Parathyroid adenoma (tissue), 2 donors: ENCODE measurements at regions not wholly inside any gene's neighbourhood (a gene's known extent, or its start where the extent isn't known, plus 50 kb on each side); places are given as distances from the start of the nearest gene placed in this dataset.

Experiments
- H2AFZ ChIP-seq: fragments of 300-600 bp; sonication (generic); one replicate; pipeline ENCODE4 v1.7.0; 2017; ENCODE audit warnings: antibody characterized with exemption, mild to moderate bottlenecking
- H3K27ac ChIP-seq: fragments of 300-600 bp; sonication (generic); one replicate; pipeline ENCODE4 v1.7.0; 2017
- H3K27me3 ChIP-seq: fragments of 300-600 bp; sonication (generic); one replicate; pipeline ENCODE4 v1.7.0; 2017; ENCODE audit warnings: low read length; ENCODE audit not compliant: control insufficient read depth, insufficient read depth
- H3K36me3 ChIP-seq: fragments of 300-600 bp; sonication (generic); one replicate; pipeline ENCODE4 v1.7.0; 2017; ENCODE audit warnings: low read length; ENCODE audit not compliant: control insufficient read depth, insufficient read depth
- H3K4me1 ChIP-seq: fragments of 300-600 bp; sonication (generic); one replicate; pipeline ENCODE4 v1.7.0; 2017; ENCODE audit warnings: control low read depth
- H3K4me2 ChIP-seq: fragments of 300-600 bp; sonication (generic); one replicate; pipeline ENCODE4 v1.7.0; 2017; ENCODE audit warnings: low read length
- H3K4me3 ChIP-seq: fragments of 300-600 bp; sonication (generic); one replicate; pipeline ENCODE4 v1.7.0; 2017; ENCODE audit warnings: low read depth, low read length
- H3K79me2 ChIP-seq: fragments of 300-600 bp; sonication (generic); one replicate; pipeline ENCODE4 v1.7.0; 2017; ENCODE audit warnings: control low read depth
- H3K9ac ChIP-seq: fragments of 300-600 bp; sonication (generic); one replicate; pipeline ENCODE4 v1.7.0; 2017; ENCODE audit warnings: mild to moderate bottlenecking
- H3K9me3 ChIP-seq: fragments of 300-600 bp; sonication (generic); one replicate; pipeline ENCODE4 v1.7.0; 2017; ENCODE audit warnings: low read length; ENCODE audit not compliant: control insufficient read depth
- TF ChIP-seq, protein P1 (sequence below): fragments of 300-600 bp; sonication (generic); IDR thresholded peaks from one replicate; pipeline ENCODE4 v1.7.0; 2017; ENCODE audit warnings: antibody characterized with exemption, mild to moderate bottlenecking
- donor health status: primary hyperparathyroidism.

DNA sequence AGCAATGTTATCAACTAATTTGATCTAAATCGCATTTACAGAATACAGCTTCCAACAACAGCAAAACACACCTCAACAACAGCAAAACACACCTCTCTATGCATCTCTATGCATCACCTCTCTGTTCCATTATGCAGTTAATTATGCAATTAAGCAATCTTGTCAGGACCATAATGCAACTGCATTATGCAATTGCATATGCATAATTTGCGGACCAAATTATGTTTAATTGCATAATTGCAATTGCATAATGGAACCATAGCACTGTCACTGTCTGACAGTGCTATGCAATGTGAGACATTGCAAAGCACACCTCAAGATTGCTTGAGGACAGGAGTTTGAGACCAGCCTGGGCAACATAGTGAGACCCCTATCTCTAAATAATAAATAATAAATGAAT is 80.4 kb upstream of the PRSS3 start:
- Histone ChIP-seq H3K79me2 (no peaks in the 10 kb centered on the region), H3K4me1 (no peaks in the 10 kb centered on the region), H3K27ac (no peak overlapping the region), H3K27me3 (no peaks in the 10 kb centered on the region), H3K36me3 (no peaks in the 10 kb centered on the region), H3K9me3 (no peaks in the 10 kb centered on the region), H2AFZ (no peak overlapping the region), H3K4me2 (no peak overlapping the region), H3K9ac (no peak overlapping the region), H3K4me3 (no peak overlapping the region)
- TF ChIP-seq, protein P1, sequence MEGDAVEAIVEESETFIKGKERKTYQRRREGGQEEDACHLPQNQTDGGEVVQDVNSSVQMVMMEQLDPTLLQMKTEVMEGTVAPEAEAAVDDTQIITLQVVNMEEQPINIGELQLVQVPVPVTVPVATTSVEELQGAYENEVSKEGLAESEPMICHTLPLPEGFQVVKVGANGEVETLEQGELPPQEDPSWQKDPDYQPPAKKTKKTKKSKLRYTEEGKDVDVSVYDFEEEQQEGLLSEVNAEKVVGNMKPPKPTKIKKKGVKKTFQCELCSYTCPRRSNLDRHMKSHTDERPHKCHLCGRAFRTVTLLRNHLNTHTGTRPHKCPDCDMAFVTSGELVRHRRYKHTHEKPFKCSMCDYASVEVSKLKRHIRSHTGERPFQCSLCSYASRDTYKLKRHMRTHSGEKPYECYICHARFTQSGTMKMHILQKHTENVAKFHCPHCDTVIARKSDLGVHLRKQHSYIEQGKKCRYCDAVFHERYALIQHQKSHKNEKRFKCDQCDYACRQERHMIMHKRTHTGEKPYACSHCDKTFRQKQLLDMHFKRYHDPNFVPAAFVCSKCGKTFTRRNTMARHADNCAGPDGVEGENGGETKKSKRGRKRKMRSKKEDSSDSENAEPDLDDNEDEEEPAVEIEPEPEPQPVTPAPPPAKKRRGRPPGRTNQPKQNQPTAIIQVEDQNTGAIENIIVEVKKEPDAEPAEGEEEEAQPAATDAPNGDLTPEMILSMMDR: no peak

DNA sequence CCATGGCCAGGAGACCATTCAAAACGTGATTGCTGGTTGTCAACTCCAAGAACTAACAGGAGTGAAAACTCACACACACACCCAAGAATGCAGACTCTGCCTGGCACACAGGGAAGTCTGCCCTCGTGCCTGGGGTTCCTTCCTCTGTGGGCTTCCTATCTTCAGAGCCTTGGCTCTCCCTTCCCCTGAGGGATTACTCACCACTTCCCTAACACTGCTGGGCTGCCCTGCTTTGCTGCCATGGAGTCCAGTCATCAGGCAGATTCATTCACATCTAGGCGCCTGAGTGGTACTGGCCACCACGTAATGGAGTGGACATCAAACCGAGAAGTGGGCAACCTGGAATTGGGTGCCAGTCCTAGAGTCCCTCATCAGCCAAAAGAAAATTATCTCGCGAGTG is 76.4 kb upstream of the PRSS3 start:
- Histone ChIP-seq H3K4me3 (no peak overlapping the region), H3K9ac (no peak overlapping the region), H2AFZ (no peak overlapping the region), H3K4me1 (no peaks in the 10 kb centered on the region), H3K9me3 (no peaks in the 10 kb centered on the region), H3K79me2 (no peaks in the 10 kb centered on the region), H3K27ac (no peak overlapping the region), H3K4me2 (no peak overlapping the region), H3K36me3 (no peaks in the 10 kb centered on the region), H3K27me3 (no peaks in the 10 kb centered on the region)
- TF ChIP-seq, protein P1: no peak

DNA sequence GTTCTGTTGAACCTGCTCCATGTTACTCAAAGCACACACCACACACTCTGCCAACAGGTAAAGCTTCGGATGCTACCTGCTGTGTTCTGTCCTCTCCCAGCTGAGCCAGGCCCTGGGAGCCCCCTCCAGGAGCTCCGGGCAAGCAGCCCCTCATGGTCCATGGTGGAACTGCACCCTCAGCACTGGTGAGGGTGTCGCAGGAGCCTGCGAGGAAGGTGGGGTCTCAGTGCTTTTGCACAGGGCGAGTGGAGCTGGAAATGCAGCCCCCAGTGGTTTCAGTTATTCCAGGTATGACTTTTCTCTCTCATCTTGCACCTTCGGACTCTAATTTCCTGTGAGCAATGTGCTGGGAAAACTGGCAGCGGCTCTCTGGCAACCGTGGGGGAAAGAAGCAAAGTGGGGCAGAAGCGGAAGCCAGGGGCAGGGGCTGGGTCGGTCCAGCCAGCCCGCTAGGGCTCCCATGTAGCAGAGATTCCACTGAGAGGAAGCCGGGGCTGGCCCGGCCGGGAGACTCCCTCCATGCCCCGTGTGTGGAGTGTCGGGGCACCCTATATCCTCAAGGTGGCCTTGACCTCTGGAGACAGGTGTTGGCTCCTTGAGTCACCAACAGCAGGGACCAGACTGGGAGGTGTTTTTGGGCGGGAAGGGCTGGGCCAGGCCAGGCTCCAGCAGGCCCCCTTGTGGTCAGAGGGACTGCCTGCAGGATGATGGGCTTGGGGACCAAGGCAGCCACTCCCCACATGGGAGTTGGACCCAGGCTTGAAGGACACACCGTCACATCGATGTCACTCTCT is 75.6 kb upstream of the PRSS3 start:
- Histone ChIP-seq H3K9me3 (no peaks in the 10 kb centered on the region), H3K36me3 (no peaks in the 10 kb centered on the region), H3K27ac (no peak overlapping the region), H3K27me3 (no peaks in the 10 kb centered on the region), H3K4me1 (no peaks in the 10 kb centered on the region), H3K4me2 (no peak overlapping the region), H3K9ac (no peak overlapping the region), H3K79me2 (no peaks in the 10 kb centered on the region), H2AFZ (no peak overlapping the region), H3K4me3 (no peak overlapping the region)
- TF ChIP-seq, protein P1: peak; percentile 4

DNA sequence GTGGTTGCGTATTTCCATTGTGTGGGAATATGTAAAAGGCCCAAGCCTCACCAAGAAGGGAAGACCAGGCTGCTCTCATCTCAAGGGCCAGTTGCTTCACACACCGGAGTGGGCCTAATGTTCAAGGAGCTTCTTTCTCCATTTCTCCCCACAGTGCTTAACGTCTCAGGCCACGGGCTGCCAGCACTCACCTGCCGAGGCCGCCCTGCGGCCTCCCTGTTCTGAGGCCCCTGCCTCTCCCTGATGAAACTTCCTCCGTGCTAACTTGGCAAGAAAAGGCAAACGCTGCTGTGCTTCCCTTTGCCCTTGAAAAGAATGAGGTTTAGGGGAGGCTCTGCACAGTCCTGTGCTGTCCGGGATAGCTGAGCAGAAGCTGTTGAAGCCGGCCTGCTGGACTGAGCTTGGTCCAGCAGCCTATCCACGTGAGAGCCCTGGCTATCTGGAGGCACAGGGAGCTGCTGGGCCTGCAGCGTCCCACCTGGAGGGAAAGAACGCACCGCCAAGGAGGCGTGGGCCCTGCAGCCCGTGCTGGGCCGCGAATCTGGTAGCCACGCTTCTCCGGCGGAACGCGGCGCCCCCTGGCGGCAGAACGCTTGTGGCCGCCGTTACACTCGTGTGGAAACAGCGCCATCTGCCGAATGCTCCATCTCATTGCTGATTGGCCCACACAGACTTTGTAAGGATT is 73.5 kb upstream of the PRSS3 start:
- H3K4me3 ChIP-seq: no peak overlapping the region
- H3K4me1 ChIP-seq: no peaks in the 10 kb centered on the region
- no peaks in the 10 kb centered on the region for H3K9me3 ChIP-seq
- no peak overlapping the region for H3K9ac ChIP-seq
- H3K27ac ChIP-seq: no peak overlapping the region
- H3K36me3 ChIP-seq: no peaks in the 10 kb centered on the region
- no peaks in the 10 kb centered on the region for H3K27me3 ChIP-seq
- H3K79me2 ChIP-seq: no peaks in the 10 kb centered on the region
- peak overlapping the region; percentile 72 for H2AFZ ChIP-seq
- TF ChIP-seq, protein P1: peak; percentile 96
- peak overlapping the region; percentile 28 for H3K4me2 ChIP-seq
